PC-3 (cell line): ENCODE measurements at regions not wholly inside any gene's neighbourhood (a gene's known extent, or its start where the extent isn't known, plus 50 kb on each side); places are given as distances from the start of the nearest gene placed in this dataset.

Experiments
- ATAC-seq: fragments of 200-7000 bp; cut with Tn5 transposase; 2 replicates; pipeline ENCODE4 v1.9.1; 2020; ENCODE audit warnings: mild to moderate bottlenecking, moderate library complexity
- BruUV-seq: library from RNA; stranded (reverse); fragments of 400-500 nt; replicated peaks from 2 replicates; lab custom pipeline; 2021; lab: Mats Ljungman, UMichigan
- CTCF ChIA-PET: fragments of 300-600 bp; sonication (Branson Sonifier 250); formaldehyde crosslinking; loops from one replicate; lab custom pipeline; 2022; ENCODE audit warnings: antibody characterized with exemption; lab: Charles Lee
- POLR2A ChIA-PET: fragments of 300-600 bp; sonication (Branson Sonifier 250); formaldehyde crosslinking; loops from one replicate; lab custom pipeline; 2022; ENCODE audit warnings: antibody characterized with exemption; ENCODE audit not compliant: unreplicated experiment; lab: Charles Lee
- DNase-seq: peaks from one replicate; pipeline ENCODE4 v3.0.0-alpha.2; 2015
- H2AFZ ChIP-seq: fragments of 300-600 bp; sonication (generic); 2 replicates; pipeline ENCODE4 v1.6.0; 2016; ENCODE audit warnings: antibody characterized with exemption, low read length
- H3F3A ChIP-seq: fragments of 300-600 bp; sonication (generic); one replicate; pipeline ENCODE4 v1.6.0; 2017; ENCODE audit warnings: antibody characterized with exemption, low read length, control low read depth, mild to moderate bottlenecking; ENCODE audit not compliant: unreplicated experiment
- H3K27ac ChIP-seq: fragments of 300-600 bp; sonication (generic); 2 replicates; pipeline ENCODE4 v1.5.1; 2016; ENCODE audit warnings: mild to moderate bottlenecking, low read length
- H3K27me3 ChIP-seq: fragments of 300-600 bp; sonication (generic); 2 replicates; pipeline ENCODE4 v1.6.1; 2016; ENCODE audit warnings: low read length, mixed read lengths
- H3K36me3 ChIP-seq: fragments of 300-600 bp; sonication (generic); 2 replicates; pipeline ENCODE4 v1.6.1; 2016; ENCODE audit warnings: low read depth, mixed run types, low read length, mixed read lengths
- H3K4me1 ChIP-seq: fragments of 300-600 bp; sonication (generic); 2 replicates; pipeline ENCODE4 v1.5.1; 2016; ENCODE audit warnings: low read length; ENCODE audit not compliant: insufficient read depth
- H3K4me2 ChIP-seq: fragments of 300-600 bp; sonication (generic); 2 replicates; pipeline ENCODE4 v1.6.0; 2016; ENCODE audit warnings: low read length
- H3K4me3 ChIP-seq: fragments of 300-600 bp; sonication (generic); 2 replicates; pipeline ENCODE4 v1.5.1; 2016; ENCODE audit warnings: mild to moderate bottlenecking, low read length, mixed read lengths
- H3K79me2 ChIP-seq: fragments of 300-600 bp; sonication (generic); 2 replicates; pipeline ENCODE4 v1.6.1; 2017; ENCODE audit warnings: low read length, mixed read lengths
- H3K9ac ChIP-seq: fragments of 300-600 bp; sonication (generic); 2 replicates; pipeline ENCODE4 v1.6.0; 2016; ENCODE audit warnings: mild to moderate bottlenecking, low read length
- H3K9me2 ChIP-seq: fragments of 300-600 bp; sonication (generic); replicated peaks from 2 replicates; pipeline ENCODE4 v1.6.1; 2016; ENCODE audit warnings: mixed run types, low read length, mixed read lengths
- H3K9me3 ChIP-seq: fragments of 300-600 bp; sonication (generic); 2 replicates; pipeline ENCODE4 v1.6.1; 2016; ENCODE audit warnings: low read length, mixed read lengths
- H4K20me1 ChIP-seq: fragments of 300-600 bp; sonication (generic); 2 replicates; pipeline ENCODE4 v1.6.1; 2016; ENCODE audit warnings: low read length, mixed read lengths
- CTCF ChIP-seq: fragments of 300-600 bp; sonication (generic); conservative IDR thresholded peaks from 2 replicates; pipeline ENCODE4 v1.5.1; 2017; ENCODE audit warnings: antibody characterized with exemption, low read depth, mild to moderate bottlenecking, low read length
- EZH2 ChIP-seq: fragments of 300-600 bp; sonication (generic); IDR thresholded peaks from one replicate; pipeline ENCODE4 v1.6.1; 2017; ENCODE audit warnings: antibody characterized with exemption, mild to moderate bottlenecking, low read length; ENCODE audit not compliant: unreplicated experiment
- EZH2phosphoT487 ChIP-seq: fragments of 300-600 bp; sonication (generic); IDR thresholded peaks from 2 replicates; pipeline ENCODE4 v1.6.1; 2018; ENCODE audit warnings: mild to moderate bottlenecking, antibody characterized with exemption, low read length, borderline replicate concordance
- intact Hi-C: fragments of 100-400 bp; cut with micrococcal nuclease; formaldehyde crosslinking; loops from 2 replicates; pipeline ENCODE4 v1.9.0; 2023

GRCh38 chr5:143464723-143465490, 61.4 kb upstream of the NR3C1 start:
- H3K4me2 ChIP-seq = no peak overlapping the region
- no peak overlapping the region for H2AFZ ChIP-seq
- ATAC-seq (no peak), DNase-seq (no peak)
- POLR2A ChIA-PET = no interaction called here
- H3K4me1 ChIP-seq = no peaks in the 10 kb centered on the region
- no peak overlapping the region for H3K9ac ChIP-seq
- no TSS peak for BruUV-seq
- intact Hi-C loops = no loop called here
- no peaks in the 10 kb centered on the region for H3K9me3 ChIP-seq
- no peaks in the 10 kb centered on the region for H4K20me1 ChIP-seq
- no peaks in the 10 kb centered on the region for H3K36me3 ChIP-seq
- CTCF ChIA-PET = no interaction called here
- H3K79me2 ChIP-seq = no peaks in the 10 kb centered on the region
- no peak overlapping the region for H3K4me3 ChIP-seq
- H3K27ac ChIP-seq = no peak overlapping the region
- H3K9me2 ChIP-seq = no peaks in the 10 kb centered on the region
- H3F3A ChIP-seq = no peaks in the 10 kb centered on the region
- no peak for TF ChIP-seq EZH2
- no peak for TF ChIP-seq CTCF
- TF ChIP-seq EZH2phosphoT487 = no peak
- no peaks in the 10 kb centered on the region for H3K27me3 ChIP-seq

GRCh38 chr5:143462431-143462830, 58.9 kb upstream of the NR3C1 start:
- H3K27me3 ChIP-seq = no peaks in the 10 kb centered on the region
- H3K9me2 ChIP-seq = no peaks in the 10 kb centered on the region
- no peak overlapping the region for H3K4me3 ChIP-seq
- no peaks in the 10 kb centered on the region for H3F3A ChIP-seq
- no peaks in the 10 kb centered on the region for H3K36me3 ChIP-seq
- intact Hi-C loops = no loop called here
- BruUV-seq = no TSS peak
- DNase-seq (no peak), ATAC-seq (no peak)
- H2AFZ ChIP-seq = no peak overlapping the region
- ChIA-PET CTCF (no interaction called here), POLR2A (no interaction called here)
- peaks cover 3% of the 10 kb centered on the region; the same call in 1 of the 2 replicates for H3K4me1 ChIP-seq
- H3K4me2 ChIP-seq = no peak overlapping the region
- TF ChIP-seq EZH2 = no peak
- no peak for TF ChIP-seq CTCF
- no peak for TF ChIP-seq EZH2phosphoT487
- no peaks in the 10 kb centered on the region for H3K9me3 ChIP-seq
- no peaks in the 10 kb centered on the region for H4K20me1 ChIP-seq
- no peaks in the 10 kb centered on the region for H3K79me2 ChIP-seq
- no peak overlapping the region for H3K9ac ChIP-seq
- H3K27ac ChIP-seq = no peak overlapping the region

- no peak for DNase-seq
- no TSS peak for BruUV-seq
- Histone ChIP-seq H3F3A (no peaks in the 10 kb centered on the region), H3K9me3 (no peaks in the 10 kb centered on the region), H3K9ac (no peak overlapping the region), H3K4me2 (no peak overlapping the region), H3K27me3 (no peaks in the 10 kb centered on the region), H3K79me2 (no peaks in the 10 kb centered on the region), H3K4me1 (peaks cover 9% of the 10 kb centered on the region), H3K4me3 (no peak overlapping the region), H4K20me1 (no peaks in the 10 kb centered on the region), H3K9me2 (no peaks in the 10 kb centered on the region), H2AFZ (no peak overlapping the region), H3K27ac (no peak overlapping the region), H3K36me3 (no peaks in the 10 kb centered on the region)
- ChIA-PET CTCF (no interaction called here), POLR2A (no interaction called here)
- intact Hi-C loops = no loop called here
- ATAC-seq = no peak
- TF ChIP-seq CTCF (no peak), EZH2 (no peak), EZH2phosphoT487 (no peak)
Measured at GRCh38 chr5:143459433-143459832, 55.9 kb upstream of the NR3C1 start.
